ENCODE measurements at regions not wholly inside any gene's neighbourhood (a gene's known extent, or its start where the extent isn't known, plus 50 kb on each side); places are given as distances from the start of the nearest gene placed in this dataset.

DNA sequence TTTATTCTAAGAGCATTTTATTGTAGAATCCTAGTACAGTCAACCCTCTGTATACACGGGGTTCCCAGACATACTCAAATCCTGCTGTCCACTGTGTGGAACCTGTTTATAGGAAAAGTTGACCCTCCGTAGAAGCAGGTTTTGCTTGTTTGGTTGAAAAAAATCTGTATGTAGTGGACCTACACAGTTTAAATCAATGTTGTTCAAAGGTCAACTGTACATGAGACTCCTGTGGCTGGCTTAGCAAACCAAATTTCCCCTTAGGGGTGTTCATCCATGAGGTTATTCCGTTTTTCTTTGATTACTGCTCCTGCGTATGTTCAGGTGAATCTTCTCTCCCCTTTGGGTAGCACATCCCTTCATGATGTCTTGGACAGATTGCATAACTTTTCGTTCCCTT lies 387.0 kb upstream of the ZFP64 start:
- Histone ChIP-seq H3K9me3 (ENCODE audit: low read depth) (no peaks in the 10 kb centered on the region), H3K4me3 (no peak overlapping the region), H3K36me3 (no peaks in the 10 kb centered on the region), H3K27ac (no peak overlapping the region), H4K20me1 (ENCODE audit: low read depth) (no peaks in the 10 kb centered on the region), H3K4me2 (no peak overlapping the region), H3K4me1 (no peaks in the 10 kb centered on the region), H3K79me2 (ENCODE audit: low read depth) (no peaks in the 10 kb centered on the region), H3K9ac (no peak overlapping the region), H3F3A (ENCODE audit: low read depth) (no peaks in the 10 kb centered on the region), H2AFZ (replicated peaks) (no peak overlapping the region), H3K27me3 (no peaks in the 10 kb centered on the region)
- Mint-ChIP-seq H3K27ac (no peak overlapping the region), H3K4me1 (peaks cover 3% of the 10 kb centered on the region), H3K9me3 (peaks cover 7% of the 10 kb centered on the region), H3K27me3 (ENCODE audit: insufficient read depth, low read depth) (peaks cover 2% of the 10 kb centered on the region), H3K4me3 (no peak overlapping the region), H3K36me3 (no peaks in the 10 kb centered on the region)
- TF ChIP-seq, protein P1, sequence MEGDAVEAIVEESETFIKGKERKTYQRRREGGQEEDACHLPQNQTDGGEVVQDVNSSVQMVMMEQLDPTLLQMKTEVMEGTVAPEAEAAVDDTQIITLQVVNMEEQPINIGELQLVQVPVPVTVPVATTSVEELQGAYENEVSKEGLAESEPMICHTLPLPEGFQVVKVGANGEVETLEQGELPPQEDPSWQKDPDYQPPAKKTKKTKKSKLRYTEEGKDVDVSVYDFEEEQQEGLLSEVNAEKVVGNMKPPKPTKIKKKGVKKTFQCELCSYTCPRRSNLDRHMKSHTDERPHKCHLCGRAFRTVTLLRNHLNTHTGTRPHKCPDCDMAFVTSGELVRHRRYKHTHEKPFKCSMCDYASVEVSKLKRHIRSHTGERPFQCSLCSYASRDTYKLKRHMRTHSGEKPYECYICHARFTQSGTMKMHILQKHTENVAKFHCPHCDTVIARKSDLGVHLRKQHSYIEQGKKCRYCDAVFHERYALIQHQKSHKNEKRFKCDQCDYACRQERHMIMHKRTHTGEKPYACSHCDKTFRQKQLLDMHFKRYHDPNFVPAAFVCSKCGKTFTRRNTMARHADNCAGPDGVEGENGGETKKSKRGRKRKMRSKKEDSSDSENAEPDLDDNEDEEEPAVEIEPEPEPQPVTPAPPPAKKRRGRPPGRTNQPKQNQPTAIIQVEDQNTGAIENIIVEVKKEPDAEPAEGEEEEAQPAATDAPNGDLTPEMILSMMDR (IDR thresholded peaks at IDR 0.05), result no peak
- TF ChIP-seq EZH2 (IDR thresholded peaks at IDR 0.05) (no peak), EZH2phosphoT487 (IDR thresholded peaks at IDR 0.05) (no peak)
- DNase-seq (ENCODE audit: low spot score), result no peak

DNA sequence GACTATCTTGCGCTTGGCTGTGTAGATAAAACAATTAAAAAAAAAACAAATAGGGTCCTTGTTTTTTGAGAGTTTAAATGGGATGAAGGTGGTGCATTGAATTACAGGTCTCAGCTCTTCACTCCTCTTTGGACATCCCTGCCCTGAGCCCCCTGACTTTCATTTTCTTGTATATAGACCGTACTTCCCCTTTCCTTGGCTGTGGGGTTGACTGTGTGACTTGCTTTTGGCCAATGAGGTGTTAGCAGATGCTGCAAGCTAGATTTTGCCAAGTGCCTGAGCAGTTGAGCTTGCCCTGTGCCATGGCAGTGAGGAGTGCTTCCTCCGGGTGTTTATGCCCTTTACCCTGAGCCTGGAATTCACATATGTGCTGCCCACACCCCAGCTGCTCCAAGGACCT lies 386.1 kb upstream of the ZFP64 start:
- Histone ChIP-seq H3K27me3 (no peaks in the 10 kb centered on the region), H3K36me3 (no peaks in the 10 kb centered on the region), H2AFZ (replicated peaks) (no peak overlapping the region), H3K4me2 (no peak overlapping the region), H3K79me2 (ENCODE audit: low read depth) (no peaks in the 10 kb centered on the region), H3F3A (ENCODE audit: low read depth) (no peaks in the 10 kb centered on the region), H3K9ac (no peak overlapping the region), H3K9me3 (ENCODE audit: low read depth) (no peaks in the 10 kb centered on the region), H3K4me1 (no peaks in the 10 kb centered on the region), H4K20me1 (ENCODE audit: low read depth) (no peaks in the 10 kb centered on the region), H3K27ac (no peak overlapping the region), H3K4me3 (no peak overlapping the region)
- Mint-ChIP-seq H3K9me3 (peaks cover 5% of the 10 kb centered on the region), H3K36me3 (no peaks in the 10 kb centered on the region), H3K4me1 (peaks cover 2% of the 10 kb centered on the region), H3K27ac (no peak overlapping the region), H3K27me3 (ENCODE audit: insufficient read depth, low read depth) (no peaks in the 10 kb centered on the region), H3K4me3 (no peak overlapping the region)
- TF ChIP-seq, protein P1 (IDR thresholded peaks at IDR 0.05), result no peak
- no peak for TF ChIP-seq EZH2 (IDR thresholded peaks at IDR 0.05)
- no peak for TF ChIP-seq EZH2phosphoT487 (IDR thresholded peaks at IDR 0.05)
- DNase-seq (ENCODE audit: low spot score), result no peak

DNA sequence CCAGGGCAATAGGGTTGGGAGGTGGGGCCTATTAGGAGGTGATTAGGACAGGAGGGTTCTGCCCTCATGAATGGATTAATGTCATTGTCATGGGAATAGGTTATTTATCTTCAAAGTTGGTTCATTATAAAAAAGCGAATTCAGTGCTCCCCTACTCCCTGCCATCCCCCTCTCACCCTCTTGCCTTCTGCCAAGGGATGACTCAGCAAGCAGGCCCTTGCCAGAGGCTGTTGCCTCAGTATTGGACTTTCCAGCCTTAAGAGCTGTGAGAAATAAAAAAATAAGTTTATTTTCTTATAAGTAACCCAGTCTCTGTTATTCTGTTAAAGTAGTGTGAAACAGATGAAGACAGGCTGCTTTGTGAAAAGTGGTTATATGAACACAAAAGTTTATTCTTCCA lies 381.1 kb upstream of the ZFP64 start:
- no peaks in the 10 kb centered on the region for H3K27me3 ChIP-seq
- Mint-ChIP-seq H3K4me1 (no peaks in the 10 kb centered on the region), H3K4me3 (no peak overlapping the region), H3K36me3 (no peaks in the 10 kb centered on the region), H3K27me3 (ENCODE audit: insufficient read depth, low read depth) (no peaks in the 10 kb centered on the region), H3K27ac (no peak overlapping the region), H3K9me3 (peaks cover 2% of the 10 kb centered on the region)
- H3K4me3 ChIP-seq, result no peak overlapping the region
- TF ChIP-seq, protein P1 (IDR thresholded peaks at IDR 0.05), result no peak
- TF ChIP-seq EZH2phosphoT487 (IDR thresholded peaks at IDR 0.05) (no peak), EZH2 (IDR thresholded peaks at IDR 0.05) (no peak)
- H3K79me2 ChIP-seq (ENCODE audit: low read depth), result no peaks in the 10 kb centered on the region
- H4K20me1 ChIP-seq (ENCODE audit: low read depth), result no peaks in the 10 kb centered on the region
- no peaks in the 10 kb centered on the region for H3F3A ChIP-seq (ENCODE audit: low read depth)
- no peak overlapping the region for H2AFZ ChIP-seq (replicated peaks)
- H3K4me1 ChIP-seq, result no peaks in the 10 kb centered on the region
- H3K4me2 ChIP-seq, result no peak overlapping the region
- DNase-seq (ENCODE audit: low spot score), result no peak
- no peaks in the 10 kb centered on the region for H3K36me3 ChIP-seq
- H3K27ac ChIP-seq, result no peak overlapping the region
- H3K9ac ChIP-seq, result no peak overlapping the region
- no peaks in the 10 kb centered on the region for H3K9me3 ChIP-seq (ENCODE audit: low read depth)

DNA sequence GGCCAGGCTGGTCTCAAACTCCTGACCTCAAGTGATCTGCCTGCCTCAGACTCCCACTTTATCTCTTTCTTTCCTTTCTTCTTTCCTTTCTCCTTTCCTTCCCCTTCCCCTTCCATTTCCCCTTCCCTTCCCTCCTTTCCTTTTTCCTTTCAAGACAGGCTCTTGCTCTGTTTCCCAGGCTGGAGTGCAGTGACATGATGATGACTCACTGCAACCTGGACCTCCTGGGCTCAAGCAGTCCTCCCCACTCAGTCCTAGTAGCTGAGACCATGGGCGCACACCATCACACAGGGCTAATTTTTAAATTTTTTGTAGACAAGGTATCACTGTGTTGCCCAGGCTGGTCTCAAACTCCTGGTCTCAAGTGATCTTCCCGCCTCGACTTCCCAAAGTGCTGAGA lies 377.6 kb upstream of the ZFP64 start:
- Histone ChIP-seq H3K4me2 (no peak overlapping the region), H3K79me2 (ENCODE audit: low read depth) (no peaks in the 10 kb centered on the region), H3K4me1 (no peaks in the 10 kb centered on the region), H3K27me3 (no peaks in the 10 kb centered on the region), H3K9ac (no peak overlapping the region), H3K9me3 (ENCODE audit: low read depth) (no peaks in the 10 kb centered on the region), H4K20me1 (ENCODE audit: low read depth) (no peaks in the 10 kb centered on the region), H3K4me3 (no peak overlapping the region), H3K36me3 (no peaks in the 10 kb centered on the region), H3K27ac (no peak overlapping the region), H2AFZ (replicated peaks) (no peak overlapping the region), H3F3A (ENCODE audit: low read depth) (no peaks in the 10 kb centered on the region)
- TF ChIP-seq EZH2 (IDR thresholded peaks at IDR 0.05) (no peak), EZH2phosphoT487 (IDR thresholded peaks at IDR 0.05) (no peak)
- TF ChIP-seq, protein P1 (IDR thresholded peaks at IDR 0.05), result no peak
- H3K9me3 Mint-ChIP-seq, result no peaks in the 10 kb centered on the region
- no peaks in the 10 kb centered on the region for H3K36me3 Mint-ChIP-seq
- no peaks in the 10 kb centered on the region for H3K4me1 Mint-ChIP-seq
- no peak for DNase-seq (ENCODE audit: low spot score)
- no peaks in the 10 kb centered on the region for H3K27me3 Mint-ChIP-seq (ENCODE audit: insufficient read depth, low read depth)
- no peak overlapping the region for H3K27ac Mint-ChIP-seq
- H3K4me3 Mint-ChIP-seq, result no peak overlapping the region
